ENCODE measurements at regions not wholly inside any gene's neighbourhood (a gene's known extent, or its start where the extent isn't known, plus 50 kb on each side); places are given as distances from the start of the nearest gene placed in this dataset.

GRCh38 chr11:106216281-106216680 lies 138.8 kb downstream of the AASDHPPT start:
- DNase-seq: no peak

GRCh38 chr11:106217456-106217855 lies 140.0 kb downstream of the AASDHPPT start:
- DNase-seq: no peak

GRCh38 chr11:106218106-106218505 lies 140.6 kb downstream of the AASDHPPT start:
- DNase-seq: no peak

GRCh38 chr11:106222626-106223025 lies 145.2 kb downstream of the AASDHPPT start:
- no peak for DNase-seq

GRCh38 chr11:106224172-106224571 lies 146.7 kb downstream of the AASDHPPT start:
- no peak for DNase-seq

- no peak for DNase-seq
Observed at GRCh38 chr11:106228996-106229395, 151.5 kb downstream of the AASDHPPT start.

- peak in 2 of 3 donors; percentile 6 to 12 for DNase-seq
Observed at GRCh38 chr11:106231591-106231990, 154.1 kb downstream of the AASDHPPT start.

- DNase-seq: no peak
Observed at GRCh38 chr11:106233191-106233590, 155.7 kb downstream of the AASDHPPT start.

GRCh38 chr11:106234794-106235193 lies 157.3 kb downstream of the AASDHPPT start:
- DNase-seq: no peak

- no peak for DNase-seq
Observed at GRCh38 chr11:106236295-106236694, 158.8 kb downstream of the AASDHPPT start.

GRCh38 chr11:106238704-106239360 lies 161.4 kb downstream of the AASDHPPT start:
- no peak for DNase-seq

GRCh38 chr11:106241601-106242257 lies 164.3 kb downstream of the AASDHPPT start:
- DNase-seq: no peak

- peak in 1 of 3 donors; percentile 13 for DNase-seq
Observed at GRCh38 chr11:106242718-106243415, 165.4 kb downstream of the AASDHPPT start.

- DNase-seq: no peak
Observed at GRCh38 chr11:106246495-106246894, 169.0 kb downstream of the AASDHPPT start.

- DNase-seq: peak in 1 of 3 donors; percentile 34
Observed at GRCh38 chr11:106249617-106250239, 172.3 kb downstream of the AASDHPPT start.

- no peak for DNase-seq
Observed at GRCh38 chr11:106262852-106263251, 185.4 kb downstream of the AASDHPPT start.

GRCh38 chr11:106263527-106263926 lies 186.1 kb downstream of the AASDHPPT start:
- no peak for DNase-seq

GRCh38 chr11:106271086-106271485 lies 193.6 kb downstream of the AASDHPPT start:
- DNase-seq: no peak

GRCh38 chr11:106271686-106272085 lies 194.2 kb downstream of the AASDHPPT start:
- no peak for DNase-seq

GRCh38 chr11:106275151-106275550 lies 197.7 kb downstream of the AASDHPPT start:
- DNase-seq: no peak

GRCh38 chr11:106276126-106276525 lies 198.7 kb downstream of the AASDHPPT start:
- no peak for DNase-seq

- DNase-seq: no peak
Observed at GRCh38 chr11:106276859-106277436, 199.5 kb downstream of the AASDHPPT start.
